Adrenal gland (tissue), 9 donors: ENCODE measurements at regions not wholly inside any gene's neighbourhood (a gene's known extent, or its start where the extent isn't known, plus 50 kb on each side); places are given as distances from the start of the nearest gene placed in this dataset.

ENCODE experiments used
- DNase-seq, 7 donors: peaks; one replicate each; pipeline ENCODE4 v3.0.0-alpha.2; 2019 to 2020
- H3K27ac ChIP-seq, 5 donors: fragments of 200-600 bp; sonication (generic) in 4 of 5; 1 replicate in 3 of 5; 2 replicates in 2 of 5; pipeline versions ENCODE4 v1.5.1 to v1.8.0; 2016 to 2020; ENCODE audit warnings: mild to moderate bottlenecking in 1 of 5
- H3K27me3 ChIP-seq: fragments of 200-600 bp; 2 replicates; pipeline ENCODE4 v1.8.0; 2021
- H3K36me3 ChIP-seq, 2 donors: fragments of 200-600 bp; replicated peaks in 1 of 2; 1 replicate in 1 of 2; 2 replicates in 1 of 2; pipeline versions ENCODE4 v1.5.1 to v1.8.0; 2018 to 2022
- H3K4me1 ChIP-seq, 2 donors: fragments of 200-600 bp; replicated peaks in 1 of 2; 1 replicate in 1 of 2; 2 replicates in 1 of 2; pipeline versions ENCODE4 v1.5.1 to v1.8.0; 2018 to 2021
- H3K4me3 ChIP-seq, 4 donors: fragments of 200-600 bp; sonication (generic) in 3 of 4; one replicate each; pipeline ENCODE4 v1.5.1; 2016 to 2018
- H3K9me3 ChIP-seq, 3 donors: fragments of 200-600 bp; sonication (generic) in 1 of 3; replicated peaks in 1 of 3; 1 replicate in 2 of 3; 2 replicates in 1 of 3; pipeline versions ENCODE4 v1.5.1 to v1.8.0; 2016 to 2021
- CTCF ChIP-seq, 6 experiments: fragments of 450-650 bp in 4 of 6; fragments of 200-600 bp in 2 of 6; sonication (generic) in 1 of 6; IDR thresholded peaks; 1 replicate in 5 of 6; 2 replicates in 1 of 6; pipeline versions ENCODE4 v1.5.1 to v1.8.0; 2016 to 2021; ENCODE audit warnings: antibody characterized with exemption in 6 of 6, mild to moderate bottlenecking in 2 of 6, moderate library complexity in 1 of 6
- POLR2A ChIP-seq, 2 donors: fragments of 450-650 bp; IDR thresholded peaks; one replicate each; pipeline ENCODE4 v1.6.1; 2017; ENCODE audit warnings: antibody characterized with exemption in 2 of 2, mild to moderate bottlenecking in 2 of 2, moderate library complexity in 1 of 2
- WGBS, 4 donors: extraction: QIAGEN DNeasy Blood & Tissue Kit in 2 of 4; methylation state at CpG; one replicate each; pipeline versions ENCODE4 v1.1.5 to v1.1.7; 2013 to 2017; 5-methylcytosine and 5-hydroxymethylcytosine counted together
- intact Hi-C, 2 donors: fragments of 100-400 bp; cut with DNase I; formaldehyde crosslinking; loops; one replicate each; pipeline versions ENCODE4 v1.14.1 to v1.15.0; 2022 to 2023
- donor health status: healthy with polysubstance abuse.
- donor health status: Bipolar disorder and iron deficiency.
- donor health status: DM: yes; HTN: yes; CAD: no.
- donor health status: DM: no; HTN: no; CAD: no.
- donor health status: DM: no; HTN: no; CAD: no.

- Histone ChIP-seq H3K27ac (no peak overlapping the region), H3K27me3 (no peaks in the 10 kb centered on the region), H3K4me3 (no peak overlapping the region), H3K36me3 (no peaks in the 10 kb centered on the region), H3K9me3 (no peaks in the 10 kb centered on the region), H3K4me1 (no peaks in the 10 kb centered on the region)
- TF ChIP-seq POLR2A (IDR thresholded peaks at IDR 0.05) (no peak), CTCF (IDR thresholded peaks at IDR 0.05) (no peak)
- WGBS, 4 donors: 80 to 89% (median 84%) methylated on average over 4 of the region's 4 CpGs
- intact Hi-C loops: no loop called here
- DNase-seq: no peak
These were observed 231.9 kb downstream of the TTC8 start for GRCh38 chr14:89056394-89056793.

- no peaks in the 10 kb centered on the region for H3K27me3 ChIP-seq
- no peak overlapping the region for H3K27ac ChIP-seq
- 79 to 91% (median 86%) methylated on average over 3 of the region's 3 CpGs for WGBS, 4 donors
- H3K9me3 ChIP-seq: no peaks in the 10 kb centered on the region
- TF ChIP-seq CTCF (IDR thresholded peaks at IDR 0.05) (no peak), POLR2A (IDR thresholded peaks at IDR 0.05) (no peak)
- H3K4me1 ChIP-seq: no peaks in the 10 kb centered on the region
- H3K36me3 ChIP-seq: no peaks in the 10 kb centered on the region
- intact Hi-C loops: no loop called here
- no peak for DNase-seq
- H3K4me3 ChIP-seq: no peak overlapping the region
These were observed 234.2 kb downstream of the TTC8 start for GRCh38 chr14:89058697-89059096.

- Histone ChIP-seq H3K4me3 (no peak overlapping the region), H3K9me3 (no peaks in the 10 kb centered on the region), H3K36me3 (no peaks in the 10 kb centered on the region), H3K4me1 (no peaks in the 10 kb centered on the region), H3K27me3 (no peaks in the 10 kb centered on the region), H3K27ac (no peak overlapping the region)
- intact Hi-C loops: no loop called here
- no peak for TF ChIP-seq POLR2A (IDR thresholded peaks at IDR 0.05)
- no peak for TF ChIP-seq CTCF (IDR thresholded peaks at IDR 0.05)
- peak in 2 of 7 donors; percentile 7 to 23 for DNase-seq
These were observed 235.7 kb downstream of the TTC8 start for GRCh38 chr14:89060191-89060590.

- H3K36me3 ChIP-seq: no peaks in the 10 kb centered on the region
- H3K4me1 ChIP-seq: no peaks in the 10 kb centered on the region
- H3K4me3 ChIP-seq: no peak overlapping the region
- no peak for TF ChIP-seq POLR2A (IDR thresholded peaks at IDR 0.05)
- TF ChIP-seq CTCF (IDR thresholded peaks at IDR 0.05): no peak
- H3K27ac ChIP-seq: no peak overlapping the region
- intact Hi-C loops: no loop called here
- WGBS, 4 donors: 64 to 79% (median 78%) methylated on average over 1 of the region's 1 CpG
- no peak for DNase-seq
- H3K9me3 ChIP-seq: no peaks in the 10 kb centered on the region
- no peaks in the 10 kb centered on the region for H3K27me3 ChIP-seq
These were observed 237.2 kb downstream of the TTC8 start for GRCh38 chr14:89061696-89062095.
